ENCODE measurements at regions not wholly inside any gene's neighbourhood (a gene's known extent, or its start where the extent isn't known, plus 50 kb on each side); places are given as distances from the start of the nearest gene placed in this dataset.

- no peak overlapping the region for H2BK12ac ChIP-seq (ENCODE audit: insufficient read length, low read depth, low read length)
- H2AFZ ChIP-seq (ENCODE audit: low read length) = no peak overlapping the region
- no peaks in the 10 kb centered on the region for H3K79me1 ChIP-seq (ENCODE audit: insufficient read depth, low read depth, low read length, poor library complexity, severe bottlenecking)
Measured at GRCh38 chr2:19409046-19409445, 50.6 kb upstream of the OSR1 start.

More at GRCh38 chr2:19409046-19409445, 50.6 kb upstream of the OSR1 start:
- Histone ChIP-seq H3K56ac (ENCODE audit: insufficient read length, low read depth, low read length) (no peak overlapping the region), H4K5ac (ENCODE audit: insufficient read length, low read depth, low read length) (no peak overlapping the region), H3K79me2 (ENCODE audit: insufficient read depth, low read length) (no peaks in the 10 kb centered on the region), H2AK5ac (ENCODE audit: insufficient read length, low read length) (no peak overlapping the region), H3K4ac (ENCODE audit: low read depth, low read length) (no peak overlapping the region), H3K14ac (ENCODE audit: insufficient read depth, low read length) (no peak overlapping the region), H3K4me1 (ENCODE audit: insufficient read depth, low read length) (no peaks in the 10 kb centered on the region), H3K9ac (ENCODE audit: extremely low read depth, insufficient read length, low read length) (no peak overlapping the region), H2BK5ac (ENCODE audit: insufficient read length, low read length) (no peak overlapping the region), H4K20me1 (ENCODE audit: control insufficient read depth, insufficient read depth, insufficient read length) (no peaks in the 10 kb centered on the region), H4K8ac (replicated peaks; ENCODE audit: insufficient read length, low read depth, low read length) (no peak overlapping the region), H2BK20ac (ENCODE audit: low read depth, low read length, poor library complexity, severe bottlenecking) (no peak overlapping the region), H3K27me3 (ENCODE audit: insufficient read depth, low read length) (no peaks in the 10 kb centered on the region), H3K4me2 (ENCODE audit: insufficient read depth, insufficient read length, low read length) (no peak overlapping the region), H2BK15ac (ENCODE audit: low read depth, low read length) (no peak overlapping the region), H2BK120ac (ENCODE audit: low read depth, low read length, poor library complexity, severe bottlenecking) (no peak overlapping the region), H4K91ac (ENCODE audit: insufficient read length, low read depth, low read length) (no peak overlapping the region), H3K18ac (ENCODE audit: insufficient read length, low read depth, low read length) (no peak overlapping the region), H3K23ac (ENCODE audit: insufficient read length, low read depth, low read length) (no peak overlapping the region), H3K9me3 (ENCODE audit: control insufficient read depth, low read depth, low read length) (no peaks in the 10 kb centered on the region), H3K23me2 (ENCODE audit: insufficient read length, low read depth, low read length, poor library complexity, severe bottlenecking) (no peaks in the 10 kb centered on the region), H3T11ph (ENCODE audit: low read length) (no peak overlapping the region), H3K27ac (ENCODE audit: insufficient read length, low read depth, low read length) (no peak overlapping the region)
- DNase-seq = no peak
- no peak overlapping the region for H3K4me3 Mint-ChIP-seq
- H3K27ac Mint-ChIP-seq = no peak overlapping the region
- H3K27me3 Mint-ChIP-seq (ENCODE audit: low read depth) = no peaks in the 10 kb centered on the region
- WGBS (ENCODE audit: extremely low coverage, insufficient read length, low lambda C conversion rate) = no CpG with 5 or more reads among the region's 2 CpGs
- no peaks in the 10 kb centered on the region; a peak in 1 of 7 replicates for H3K36me3 Mint-ChIP-seq (ENCODE audit: insufficient read depth in 1 of 3, low read depth in 3 of 3)
- no peaks in the 10 kb centered on the region for H3K9me3 Mint-ChIP-seq
- H3K4me1 Mint-ChIP-seq = peaks cover 4 to 10% of the 10 kb centered on the region in 2 experiments
- no peak for TF ChIP-seq CTCF (conservative IDR thresholded peaks at IDR 0.05)

Measured in H9 (cell line).